HG03159 (cell line): ENCODE measurements at regions not wholly inside any gene's neighbourhood (a gene's known extent, or its start where the extent isn't known, plus 50 kb on each side); places are given as distances from the start of the nearest gene placed in this dataset.

Experiments used
- ATAC-seq: cut with Tn5 transposase; IDR thresholded peaks from one replicate; pipeline ENCODE4 v1.9.1; 2021; ENCODE audit warnings: mild to moderate bottlenecking, moderate library complexity; ENCODE audit not compliant: unreplicated experiment

GRCh38 chr2:64220894-64221617 lies 76.8 kb upstream of the PELI1 start:
- ATAC-seq: no peak

GRCh38 chr2:64221935-64222334 lies 77.7 kb upstream of the PELI1 start:
- no peak for ATAC-seq

- no peak for ATAC-seq
These were observed 78.1 kb upstream of the PELI1 start for GRCh38 chr2:64222351-64222750.

- ATAC-seq: peak; percentile 58
These were observed 78.8 kb upstream of the PELI1 start for GRCh38 chr2:64223055-64223454.

- ATAC-seq: no peak
These were observed 81.3 kb upstream of the PELI1 start for GRCh38 chr2:64225491-64225890.

GRCh38 chr2:64226611-64227010 lies 82.4 kb upstream of the PELI1 start:
- no peak for ATAC-seq

- no peak for ATAC-seq
These were observed 83.4 kb upstream of the PELI1 start for GRCh38 chr2:64227603-64228125.

GRCh38 chr2:64228126-64228678 lies 84.0 kb upstream of the PELI1 start:
- ATAC-seq: peak; percentile 90

- no peak for ATAC-seq
These were observed 84.7 kb upstream of the PELI1 start for GRCh38 chr2:64228918-64229317.

GRCh38 chr2:64230540-64230939 lies 86.3 kb upstream of the PELI1 start:
- no peak for ATAC-seq

- ATAC-seq: no peak
These were observed 88.0 kb upstream of the PELI1 start for GRCh38 chr2:64232266-64232665.

- ATAC-seq: no peak
These were observed 89.2 kb upstream of the PELI1 start for GRCh38 chr2:64233376-64233922.

GRCh38 chr2:64234150-64234549 lies 89.9 kb upstream of the PELI1 start:
- ATAC-seq: no peak

GRCh38 chr2:64234785-64235184 lies 90.6 kb upstream of the PELI1 start:
- peak; percentile 52 for ATAC-seq

- no peak for ATAC-seq
These were observed 93.0 kb upstream of the PELI1 start for GRCh38 chr2:64237266-64237665.

- no peak for ATAC-seq
These were observed 94.6 kb upstream of the PELI1 start for GRCh38 chr2:64238799-64239198.

GRCh38 chr2:64243081-64244036 lies 99.1 kb upstream of the PELI1 start:
- no peak for ATAC-seq

GRCh38 chr2:64244037-64244416 lies 99.8 kb upstream of the PELI1 start:
- ATAC-seq: no peak

GRCh38 chr2:64245631-64246030 lies 101.4 kb upstream of the PELI1 start:
- no peak for ATAC-seq

GRCh38 chr2:64246962-64247361 lies 102.7 kb upstream of the PELI1 start:
- no peak for ATAC-seq

GRCh38 chr2:64249426-64249825 lies 105.2 kb upstream of the PELI1 start:
- ATAC-seq: no peak
